T-helper 2 cell treated with Interferon-gamma antibody and Interleukin-4, amounts not matched to agents 5 μg/mL and 100 μg/mL, for 36 hours (primary cell): ENCODE measurements at regions not wholly inside any gene's neighbourhood (a gene's known extent, or its start where the extent isn't known, plus 50 kb on each side); places are given as distances from the start of the nearest gene placed in this dataset.
"Not testable (repeated sequence)": the region's sequence is repeated elsewhere in the genome, so short reads cannot be mapped to it uniquely, and the experiment has no call there.

Source experiments
- DNase-seq: peaks from one replicate; pipeline ENCODE4 v3.0.0; 2021; ENCODE audit warnings: low spot score
- H3K27ac Mint-ChIP-seq: one replicate; pipeline ENCODE4 v1.8.0; 2021; ENCODE audit warnings: mild to moderate bottlenecking, mixed read lengths
- H3K27me3 Mint-ChIP-seq: one replicate; pipeline ENCODE4 v1.8.0; 2021; ENCODE audit warnings: low read depth, mixed read lengths
- H3K36me3 Mint-ChIP-seq: one replicate; pipeline ENCODE4 v1.8.0; 2021; ENCODE audit warnings: low read depth, mixed read lengths
- H3K4me1 Mint-ChIP-seq: one replicate; pipeline ENCODE4 v1.8.0; 2021; ENCODE audit warnings: low read depth, mixed read lengths
- H3K4me3 Mint-ChIP-seq: one replicate; pipeline ENCODE4 v1.8.0; 2022; ENCODE audit warnings: mild to moderate bottlenecking, moderate library complexity, mixed read lengths
- H3K9me3 Mint-ChIP-seq: one replicate; pipeline ENCODE4 v1.8.0; 2021; ENCODE audit warnings: mixed read lengths

DNA sequence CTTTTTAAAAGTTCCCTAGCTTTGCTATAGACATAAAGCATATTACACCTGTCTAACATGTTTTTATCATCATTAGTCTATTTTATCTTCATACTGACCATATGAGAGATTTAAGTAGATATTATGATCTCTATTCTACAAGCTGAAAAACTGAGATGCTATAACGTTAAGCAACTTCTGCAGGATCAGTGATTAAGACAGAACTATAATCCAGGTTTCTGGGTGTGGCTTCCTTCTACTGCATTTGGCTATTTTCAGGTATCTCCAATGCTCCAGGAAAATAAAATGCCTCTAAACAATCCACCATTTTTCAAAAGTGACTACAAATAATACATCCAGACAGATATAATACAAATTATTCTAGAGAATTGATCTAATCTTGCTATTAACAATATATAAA lies 53.4 kb downstream of the RGS2 start:
- H3K9me3 Mint-ChIP-seq = no peaks in the 10 kb centered on the region
- H3K27me3 Mint-ChIP-seq = peaks cover 3% of the 10 kb centered on the region
- H3K4me1 Mint-ChIP-seq = peaks cover 4% of the 10 kb centered on the region
- DNase-seq = no peak
- H3K36me3 Mint-ChIP-seq = no peaks in the 10 kb centered on the region
- H3K27ac Mint-ChIP-seq = no peak overlapping the region
- no peak overlapping the region for H3K4me3 Mint-ChIP-seq

DNA sequence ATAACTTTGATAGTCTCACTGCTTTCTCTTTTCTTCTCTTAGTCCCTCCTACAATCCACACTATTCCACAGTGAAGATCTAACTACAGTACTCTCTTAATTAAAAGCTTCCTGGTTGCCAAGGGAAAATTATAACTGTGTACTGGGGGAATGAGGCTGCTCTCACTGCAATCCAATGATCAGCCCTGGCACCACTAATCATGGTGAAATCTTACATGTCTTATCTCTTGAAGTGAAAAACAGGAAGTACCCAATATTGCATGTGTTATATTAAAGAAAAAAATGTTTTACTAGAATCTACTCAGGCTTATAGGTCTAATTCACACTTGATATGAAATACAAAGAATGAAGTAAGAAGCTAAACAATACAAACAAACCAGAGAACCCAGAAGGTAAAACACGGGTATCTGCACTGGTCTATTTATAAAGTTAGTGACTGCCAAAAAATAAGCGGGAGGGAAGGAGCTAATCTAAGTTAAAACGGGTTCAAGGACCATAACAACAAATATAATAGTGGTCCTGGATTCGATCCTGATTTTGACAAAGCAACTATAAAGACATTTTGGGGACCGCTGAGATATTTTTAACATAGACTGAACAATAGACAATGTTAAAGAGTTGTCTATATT lies 57.5 kb downstream of the RGS2 start:
- H3K27me3 Mint-ChIP-seq = peaks cover 3% of the 10 kb centered on the region
- DNase-seq = no peak
- H3K27ac Mint-ChIP-seq = no peak overlapping the region
- H3K4me1 Mint-ChIP-seq = peaks cover 1% of the 10 kb centered on the region
- H3K4me3 Mint-ChIP-seq = no peak overlapping the region
- H3K36me3 Mint-ChIP-seq = no peaks in the 10 kb centered on the region
- no peaks in the 10 kb centered on the region for H3K9me3 Mint-ChIP-seq

GRCh38 chr1:192867180-192867579 lies 58.3 kb downstream of the RGS2 start:
- no peak for DNase-seq
- H3K27ac Mint-ChIP-seq = no peak overlapping the region
- H3K36me3 Mint-ChIP-seq = no peaks in the 10 kb centered on the region
- H3K4me3 Mint-ChIP-seq = no peak overlapping the region
- peaks cover 3% of the 10 kb centered on the region for H3K27me3 Mint-ChIP-seq
- peaks cover 1% of the 10 kb centered on the region for H3K4me1 Mint-ChIP-seq
- no peaks in the 10 kb centered on the region for H3K9me3 Mint-ChIP-seq

DNA sequence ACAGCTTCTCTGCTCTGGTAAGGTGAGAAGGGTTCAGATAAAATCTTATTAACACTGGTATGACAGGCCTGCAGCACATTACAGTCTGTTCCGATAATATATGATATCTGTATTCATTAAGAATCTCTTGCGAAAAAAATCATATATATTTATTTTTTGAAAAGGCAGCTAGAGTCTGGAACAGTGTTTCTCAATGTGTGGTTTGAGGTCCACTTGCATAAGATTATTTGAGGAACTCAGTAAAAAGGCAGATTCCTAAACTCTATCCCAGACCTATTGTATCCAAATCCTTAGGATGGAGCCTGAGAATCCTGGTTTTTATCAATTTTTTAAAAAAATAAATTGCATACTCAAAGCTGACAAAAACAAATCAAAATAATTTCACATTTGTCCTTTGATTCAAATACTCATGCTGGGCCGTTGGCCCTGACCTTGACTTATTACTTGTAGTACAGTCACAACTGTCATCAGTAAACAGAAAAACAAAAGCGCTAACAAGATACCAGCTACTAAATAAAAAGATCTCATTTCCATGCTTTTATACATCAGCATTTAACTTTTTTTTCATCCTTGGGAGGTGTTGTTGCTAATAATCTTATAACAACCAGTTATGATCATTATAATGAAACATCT lies 60.6 kb downstream of the RGS2 start:
- Mint-ChIP-seq H3K9me3 (no peaks in the 10 kb centered on the region), H3K4me3 (no peak overlapping the region), H3K27ac (no peak overlapping the region), H3K27me3 (peaks cover 5% of the 10 kb centered on the region), H3K36me3 (no peaks in the 10 kb centered on the region), H3K4me1 (peaks cover 1% of the 10 kb centered on the region)
- no peak for DNase-seq

GRCh38 chr1:192872010-192872409 lies 63.2 kb downstream of the RGS2 start:
- no peaks in the 10 kb centered on the region for H3K9me3 Mint-ChIP-seq
- no peaks in the 10 kb centered on the region for H3K36me3 Mint-ChIP-seq
- no peak overlapping the region for H3K27ac Mint-ChIP-seq
- DNase-seq = no peak
- H3K4me3 Mint-ChIP-seq = no peak overlapping the region
- peaks cover 7% of the 10 kb centered on the region for H3K27me3 Mint-ChIP-seq
- H3K4me1 Mint-ChIP-seq = no peaks in the 10 kb centered on the region

DNA sequence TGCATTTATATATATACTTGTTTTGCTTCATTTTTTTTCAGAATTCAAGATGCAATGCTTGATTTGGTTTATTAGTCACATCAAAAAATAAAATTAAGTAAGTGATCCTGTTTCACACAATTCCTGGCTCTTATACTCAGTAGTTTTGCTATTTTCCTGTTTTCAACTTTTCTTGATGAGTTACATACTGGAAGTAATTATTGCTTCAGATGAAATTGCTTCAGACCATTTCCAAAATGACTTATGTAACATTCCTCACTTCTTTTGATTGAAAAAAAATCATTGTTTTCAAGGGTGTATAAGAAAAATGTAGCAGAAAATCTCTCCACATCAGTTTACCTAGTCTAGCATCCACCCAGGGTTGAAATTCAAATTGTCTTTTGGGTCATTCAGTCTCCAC lies 65.0 kb downstream of the RGS2 start:
- Mint-ChIP-seq H3K27ac (no peak overlapping the region), H3K36me3 (no peaks in the 10 kb centered on the region)

DNA sequence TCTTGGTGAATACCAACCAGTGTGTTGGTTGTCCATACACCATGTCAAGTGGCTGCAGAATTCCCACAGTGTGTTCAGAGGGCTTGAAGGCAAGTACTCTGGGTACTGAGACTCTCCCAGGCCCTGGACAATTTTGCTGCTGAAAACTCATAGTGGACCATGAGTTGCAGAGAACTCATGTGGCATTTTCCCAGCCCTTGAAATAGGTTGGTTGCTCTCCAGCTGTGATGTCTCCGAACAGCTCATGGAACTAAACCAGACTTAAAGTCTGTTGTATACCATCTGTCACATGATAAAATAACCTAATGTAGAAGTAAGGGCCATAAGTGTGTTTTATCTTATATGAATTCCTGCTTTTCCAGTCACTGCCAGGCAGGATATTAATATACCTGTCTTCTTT lies 67.8 kb downstream of the RGS2 start:
- DNase-seq = no peak
- Mint-ChIP-seq H3K36me3 (no peaks in the 10 kb centered on the region), H3K27ac (no peak overlapping the region), H3K4me3 (no peak overlapping the region), H3K9me3 (no peaks in the 10 kb centered on the region), H3K4me1 (peaks cover 5% of the 10 kb centered on the region), H3K27me3 (peaks cover 7% of the 10 kb centered on the region)

More for the DNA sequence above, 65.0 kb downstream of the RGS2 start:
- Mint-ChIP-seq H3K4me3 (no peak overlapping the region), H3K9me3 (no peaks in the 10 kb centered on the region), H3K27me3 (peaks cover 7% of the 10 kb centered on the region), H3K4me1 (peaks cover 5% of the 10 kb centered on the region)
- DNase-seq = no peak

DNA sequence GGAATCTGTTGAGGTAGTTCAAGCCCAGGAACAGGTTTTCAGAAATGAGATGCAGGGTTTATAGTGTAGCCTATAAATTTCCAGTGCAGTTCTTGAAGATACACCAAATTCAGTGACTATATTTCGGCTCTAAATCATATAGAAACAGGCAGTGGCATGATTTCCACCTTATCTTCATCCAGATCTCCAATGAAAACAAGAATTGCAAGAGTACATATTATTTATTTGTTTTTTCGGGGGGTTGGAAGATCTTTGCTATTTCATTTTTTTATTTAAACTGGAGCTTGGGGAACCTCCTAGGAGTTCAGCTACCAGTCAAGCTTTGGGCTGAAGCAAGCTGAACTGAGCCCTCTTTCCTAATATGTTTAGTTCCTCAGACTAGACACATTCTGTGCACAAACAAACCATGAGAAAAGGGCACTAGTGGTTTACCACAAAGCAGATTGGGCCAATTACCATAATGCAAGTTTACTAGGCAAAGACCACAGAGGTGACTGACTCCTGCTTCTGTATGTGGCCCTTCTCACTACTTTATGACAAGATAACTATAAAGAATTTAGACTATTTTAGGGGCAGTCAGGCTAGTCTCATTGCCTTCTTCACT lies 68.5 kb downstream of the RGS2 start:
- Mint-ChIP-seq H3K27ac (no peak overlapping the region), H3K36me3 (no peaks in the 10 kb centered on the region), H3K9me3 (no peaks in the 10 kb centered on the region), H3K4me3 (no peak overlapping the region), H3K4me1 (peaks cover 5% of the 10 kb centered on the region), H3K27me3 (peaks cover 7% of the 10 kb centered on the region)
- DNase-seq = no peak

- Mint-ChIP-seq H3K4me3 (no peak overlapping the region), H3K4me1 (peaks cover 5% of the 10 kb centered on the region), H3K36me3 (no peaks in the 10 kb centered on the region), H3K27me3 (peaks cover 7% of the 10 kb centered on the region), H3K27ac (no peak overlapping the region), H3K9me3 (no peaks in the 10 kb centered on the region)
- DNase-seq = no peak
These were observed 69.4 kb downstream of the RGS2 start for GRCh38 chr1:192878249-192878648.

- H3K27ac Mint-ChIP-seq = no peak overlapping the region
- no peak overlapping the region for H3K4me3 Mint-ChIP-seq
- DNase-seq = no peak
- H3K36me3 Mint-ChIP-seq = no peaks in the 10 kb centered on the region
- H3K27me3 Mint-ChIP-seq = peaks cover 3% of the 10 kb centered on the region
- H3K4me1 Mint-ChIP-seq = peaks cover 5% of the 10 kb centered on the region
- no peaks in the 10 kb centered on the region for H3K9me3 Mint-ChIP-seq
These were observed 70.6 kb downstream of the RGS2 start for GRCh38 chr1:192879406-192879805.

GRCh38 chr1:192880231-192880630 lies 71.4 kb downstream of the RGS2 start:
- Mint-ChIP-seq H3K9me3 (no peaks in the 10 kb centered on the region), H3K27ac (no peak overlapping the region), H3K27me3 (peaks cover 2% of the 10 kb centered on the region), H3K4me1 (peaks cover 5% of the 10 kb centered on the region), H3K4me3 (no peak overlapping the region), H3K36me3 (no peaks in the 10 kb centered on the region)
- no peak for DNase-seq

GRCh38 chr1:192884241-192884640 lies 75.4 kb downstream of the RGS2 start:
- Mint-ChIP-seq H3K4me1 (peaks cover 1% of the 10 kb centered on the region), H3K27me3 (no peaks in the 10 kb centered on the region), H3K27ac (no peak overlapping the region), H3K4me3 (no peak overlapping the region), H3K9me3 (no peaks in the 10 kb centered on the region), H3K36me3 (no peaks in the 10 kb centered on the region)
- DNase-seq = no peak

- not testable (repeated sequence) for H3K27ac Mint-ChIP-seq, DNase-seq, H3K27me3 Mint-ChIP-seq, H3K4me3 Mint-ChIP-seq, H3K4me1 Mint-ChIP-seq, H3K9me3 Mint-ChIP-seq, H3K36me3 Mint-ChIP-seq
These were observed 76.5 kb downstream of the RGS2 start for GRCh38 chr1:192885387-192885786.

- Mint-ChIP-seq H3K36me3 (no peaks in the 10 kb centered on the region), H3K4me1 (peaks cover 1% of the 10 kb centered on the region), H3K4me3 (no peak overlapping the region), H3K27me3 (no peaks in the 10 kb centered on the region), H3K27ac (no peak overlapping the region), H3K9me3 (no peaks in the 10 kb centered on the region)
- no peak for DNase-seq
These were observed 78.6 kb downstream of the RGS2 start for GRCh38 chr1:192887426-192887825.
